Glutamatergic neuron (in vitro differentiated cells): ENCODE measurements at regions not wholly inside any gene's neighbourhood (a gene's known extent, or its start where the extent isn't known, plus 50 kb on each side); places are given as distances from the start of the nearest gene placed in this dataset.

Experiments used
- DNase-seq: peaks from one replicate; pipeline ENCODE4 v3.0.0; 2022
- H3K27ac Mint-ChIP-seq: one replicate; pipeline ENCODE4 v1.8.0; 2020; ENCODE audit warnings: mild to moderate bottlenecking, mixed read lengths, inconsistent platforms; ENCODE audit not compliant: unreplicated experiment
- H3K27me3 Mint-ChIP-seq: one replicate; pipeline ENCODE4 v1.8.0; 2020; ENCODE audit warnings: mild to moderate bottlenecking, moderate library complexity, mixed read lengths, inconsistent platforms; ENCODE audit not compliant: unreplicated experiment
- H3K36me3 Mint-ChIP-seq: one replicate; pipeline ENCODE4 v1.8.0; 2020; ENCODE audit warnings: mild to moderate bottlenecking, mixed read lengths, inconsistent platforms; ENCODE audit not compliant: unreplicated experiment
- H3K4me1 Mint-ChIP-seq: one replicate; pipeline ENCODE4 v1.8.0; 2020; ENCODE audit warnings: mild to moderate bottlenecking, low read depth, mixed read lengths, inconsistent platforms; ENCODE audit not compliant: unreplicated experiment
- H3K4me3 Mint-ChIP-seq: one replicate; pipeline ENCODE4 v1.8.0; 2020; ENCODE audit warnings: mild to moderate bottlenecking, mixed read lengths, inconsistent platforms; ENCODE audit not compliant: unreplicated experiment
- H3K9me3 Mint-ChIP-seq: one replicate; pipeline ENCODE4 v1.8.0; 2020; ENCODE audit warnings: mild to moderate bottlenecking, moderate library complexity, mixed read lengths, inconsistent platforms; ENCODE audit not compliant: unreplicated experiment
- TF ChIP-seq, protein P1 (sequence below): fragments of 200-600 bp; sonication (generic); IDR thresholded peaks from one replicate; pipeline ENCODE4 v1.5.0; 2021; ENCODE audit not compliant: partially characterized antibody, unreplicated experiment

DNA sequence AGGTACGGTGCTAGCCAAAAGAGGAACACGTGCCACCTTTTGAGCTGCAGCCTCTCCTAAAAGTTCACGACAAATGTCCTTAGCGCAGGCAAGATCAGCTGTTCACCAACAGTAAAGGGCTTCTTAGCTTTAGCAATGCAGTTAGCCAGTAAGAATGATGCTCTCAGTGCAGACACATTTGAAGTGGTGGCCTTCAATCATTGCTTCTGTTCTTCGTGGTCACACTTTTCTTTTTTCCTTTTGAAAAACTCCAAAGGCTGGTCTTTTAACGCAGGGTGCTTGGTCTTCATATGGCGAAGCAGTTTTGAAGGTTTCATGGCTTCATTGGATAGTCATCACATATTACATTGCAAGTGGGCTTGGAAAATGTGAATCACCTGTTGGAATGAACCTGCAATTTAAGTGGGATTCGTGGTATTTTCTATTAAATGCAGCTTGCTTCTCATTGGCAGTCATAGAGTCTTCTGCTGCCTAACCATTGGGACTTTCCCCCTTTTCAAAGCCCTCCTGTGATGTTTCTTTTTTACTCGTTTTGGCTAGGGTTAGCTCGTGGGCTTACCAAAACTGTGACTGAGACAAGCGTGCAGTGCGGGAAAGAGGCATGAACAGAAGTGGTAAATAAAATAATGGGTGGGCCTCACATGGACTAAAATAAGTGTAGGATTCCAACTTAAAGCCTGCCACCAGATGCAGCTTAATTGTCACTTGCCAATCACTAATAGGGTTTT is 100.9 kb downstream of the MRPL36 start:
- Mint-ChIP-seq H3K27me3 (peaks cover 2% of the 10 kb centered on the region), H3K9me3 (peaks cover 16% of the 10 kb centered on the region), H3K36me3 (peaks cover 13% of the 10 kb centered on the region), H3K4me3 (no peak overlapping the region), H3K4me1 (peaks cover 12% of the 10 kb centered on the region), H3K27ac (no peak overlapping the region)
- DNase-seq, result no peak
- TF ChIP-seq, protein P1, sequence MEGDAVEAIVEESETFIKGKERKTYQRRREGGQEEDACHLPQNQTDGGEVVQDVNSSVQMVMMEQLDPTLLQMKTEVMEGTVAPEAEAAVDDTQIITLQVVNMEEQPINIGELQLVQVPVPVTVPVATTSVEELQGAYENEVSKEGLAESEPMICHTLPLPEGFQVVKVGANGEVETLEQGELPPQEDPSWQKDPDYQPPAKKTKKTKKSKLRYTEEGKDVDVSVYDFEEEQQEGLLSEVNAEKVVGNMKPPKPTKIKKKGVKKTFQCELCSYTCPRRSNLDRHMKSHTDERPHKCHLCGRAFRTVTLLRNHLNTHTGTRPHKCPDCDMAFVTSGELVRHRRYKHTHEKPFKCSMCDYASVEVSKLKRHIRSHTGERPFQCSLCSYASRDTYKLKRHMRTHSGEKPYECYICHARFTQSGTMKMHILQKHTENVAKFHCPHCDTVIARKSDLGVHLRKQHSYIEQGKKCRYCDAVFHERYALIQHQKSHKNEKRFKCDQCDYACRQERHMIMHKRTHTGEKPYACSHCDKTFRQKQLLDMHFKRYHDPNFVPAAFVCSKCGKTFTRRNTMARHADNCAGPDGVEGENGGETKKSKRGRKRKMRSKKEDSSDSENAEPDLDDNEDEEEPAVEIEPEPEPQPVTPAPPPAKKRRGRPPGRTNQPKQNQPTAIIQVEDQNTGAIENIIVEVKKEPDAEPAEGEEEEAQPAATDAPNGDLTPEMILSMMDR, result no peak

DNA sequence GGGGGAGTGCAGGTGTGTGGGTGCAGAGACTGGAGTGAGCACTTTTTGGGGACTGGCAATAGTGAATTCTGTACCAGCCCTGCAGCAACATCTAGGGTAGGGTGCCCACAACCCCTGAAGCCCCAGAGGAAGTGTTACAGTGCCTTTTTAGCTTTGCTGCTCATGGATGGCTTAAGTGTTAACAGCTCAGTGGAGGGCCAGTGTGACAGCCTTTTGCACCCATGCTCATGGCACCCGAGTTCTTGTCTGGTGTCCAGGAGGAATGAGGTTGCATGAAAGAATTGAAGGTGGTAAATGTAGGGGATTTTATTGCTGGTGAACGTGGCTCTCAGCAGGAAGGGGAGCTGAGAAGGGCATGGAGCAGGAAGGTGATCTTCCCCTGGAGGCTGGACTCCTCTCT is 107.3 kb downstream of the MRPL36 start:
- Mint-ChIP-seq H3K36me3 (peaks cover 16% of the 10 kb centered on the region), H3K4me1 (no peaks in the 10 kb centered on the region), H3K4me3 (no peak overlapping the region), H3K9me3 (peaks cover 7% of the 10 kb centered on the region), H3K27me3 (peaks cover 1% of the 10 kb centered on the region), H3K27ac (no peak overlapping the region)
- DNase-seq, result no peak
- TF ChIP-seq, protein P1, result no peak

DNA sequence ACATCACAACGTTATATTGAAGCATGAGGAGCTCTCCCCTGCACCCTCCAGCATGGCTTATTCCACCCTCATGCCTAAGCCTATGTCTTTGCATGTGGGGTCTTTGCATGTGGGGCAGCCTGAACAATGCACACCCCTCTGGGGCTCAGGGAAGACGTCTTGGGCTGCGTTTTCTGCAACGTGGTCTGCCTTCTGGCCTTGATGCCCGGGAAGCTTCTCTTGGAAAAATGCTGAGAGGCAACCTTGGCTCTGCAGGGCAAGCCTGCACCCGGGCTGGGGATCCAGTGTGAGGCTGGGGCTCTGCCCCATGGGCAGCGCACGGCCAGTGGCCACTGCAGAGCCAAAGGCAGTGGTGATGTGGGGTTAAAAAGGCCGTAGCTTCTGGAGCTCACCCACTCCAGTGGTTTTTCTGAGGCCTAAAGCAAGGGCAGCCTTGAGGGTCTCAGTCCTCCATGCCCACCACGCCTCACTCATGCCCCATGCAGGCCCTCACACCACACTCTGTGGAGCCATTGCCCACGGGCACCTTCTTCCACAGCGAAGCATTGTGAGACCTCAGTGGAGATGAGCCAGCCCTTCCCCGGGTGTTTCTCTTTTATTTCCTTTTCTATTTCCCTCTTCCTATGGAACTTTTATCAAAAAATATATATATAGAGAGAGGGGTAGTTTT is 112.2 kb downstream of the MRPL36 start:
- no peak for DNase-seq
- Mint-ChIP-seq H3K4me1 (peaks cover 6% of the 10 kb centered on the region), H3K36me3 (peaks cover 12% of the 10 kb centered on the region), H3K4me3 (no peak overlapping the region), H3K27me3 (peaks cover under 1% of the 10 kb centered on the region), H3K9me3 (peaks cover 7% of the 10 kb centered on the region), H3K27ac (no peak overlapping the region)
- TF ChIP-seq, protein P1, result no peak

DNA sequence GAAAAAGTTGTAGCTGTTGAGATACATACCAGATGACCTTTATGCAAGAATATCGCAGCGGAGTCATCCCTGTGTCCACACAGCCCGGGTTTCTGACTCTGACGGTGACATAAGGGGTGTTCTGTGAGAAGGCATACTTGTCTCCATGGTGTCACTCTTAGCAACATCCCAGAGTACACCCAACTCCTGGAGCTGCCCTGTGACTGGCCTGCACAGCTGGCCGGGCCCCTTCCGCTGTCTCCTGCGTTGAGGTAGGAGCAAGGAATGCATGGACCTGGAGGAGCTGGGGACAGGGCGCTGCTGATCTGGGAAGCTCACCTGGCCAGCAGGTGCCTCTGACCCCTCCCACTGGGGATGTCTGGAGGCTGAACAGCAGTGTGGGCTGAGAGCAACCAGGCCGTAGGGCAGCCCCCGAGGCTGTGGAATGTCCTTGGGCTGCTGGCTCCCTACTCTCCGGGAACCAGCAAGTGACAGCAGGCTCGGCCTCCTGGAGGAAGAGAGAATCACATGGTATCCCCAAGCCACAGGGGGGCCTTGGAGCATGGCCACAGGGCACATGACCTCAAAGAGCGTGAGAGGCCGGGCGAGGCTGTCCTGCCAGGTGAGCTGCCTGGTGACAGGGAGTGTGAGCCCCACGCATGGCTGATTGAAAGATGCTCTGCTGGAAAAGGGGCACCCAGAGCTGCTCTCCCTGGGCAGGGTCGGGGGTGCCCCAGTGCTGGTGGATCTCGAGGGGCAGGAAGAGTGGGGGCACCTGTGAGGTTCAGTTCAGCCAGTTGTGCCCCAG is 113.4 kb downstream of the MRPL36 start:
- Mint-ChIP-seq H3K36me3 (peaks cover 12% of the 10 kb centered on the region), H3K4me3 (no peak overlapping the region), H3K4me1 (peaks cover 6% of the 10 kb centered on the region), H3K9me3 (peaks cover 7% of the 10 kb centered on the region), H3K27ac (no peak overlapping the region), H3K27me3 (no peaks in the 10 kb centered on the region)
- TF ChIP-seq, protein P1, result no peak
- no peak for DNase-seq
